ENCODE measurements at regions not wholly inside any gene's neighbourhood (a gene's known extent, or its start where the extent isn't known, plus 50 kb on each side); places are given as distances from the start of the nearest gene placed in this dataset.

DNA sequence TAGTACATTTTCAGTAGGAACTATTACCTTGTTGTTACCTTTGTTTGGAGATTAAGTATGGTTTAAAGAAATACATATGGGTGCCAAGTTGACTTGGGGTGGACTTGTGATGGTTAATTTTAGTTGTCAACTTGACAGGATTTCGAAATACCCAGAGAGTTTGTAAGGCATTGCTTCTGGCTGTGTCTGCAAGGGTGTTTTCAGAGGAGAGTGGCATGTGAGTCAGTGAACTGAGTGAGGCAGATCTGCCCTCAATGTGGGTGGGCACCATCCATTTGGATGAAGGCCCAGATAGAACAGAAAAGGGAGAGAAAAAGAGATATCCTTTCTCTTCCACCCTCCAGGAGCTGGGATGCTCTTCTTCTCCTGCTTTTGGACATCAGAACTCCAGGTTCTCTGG lies 315.5 kb downstream of the GPATCH2 start:
- TF ChIP-seq ZNF8 (CRISPR knock-in tag; IDR thresholded peaks at IDR 0.05) (no peak), CSDC2 (CRISPR knock-in tag; IDR thresholded peaks at IDR 0.05) (no peak), ZFP3 (CRISPR knock-in tag; IDR thresholded peaks at IDR 0.05) (no peak), RARB (CRISPR knock-in tag; IDR thresholded peaks at IDR 0.05) (no peak), ZFP30 (CRISPR knock-in tag; IDR thresholded peaks at IDR 0.05) (no peak), GLIS3 (CRISPR knock-in tag; IDR thresholded peaks at IDR 0.05) (no peak)
- TF ChIP-seq, protein P1, sequence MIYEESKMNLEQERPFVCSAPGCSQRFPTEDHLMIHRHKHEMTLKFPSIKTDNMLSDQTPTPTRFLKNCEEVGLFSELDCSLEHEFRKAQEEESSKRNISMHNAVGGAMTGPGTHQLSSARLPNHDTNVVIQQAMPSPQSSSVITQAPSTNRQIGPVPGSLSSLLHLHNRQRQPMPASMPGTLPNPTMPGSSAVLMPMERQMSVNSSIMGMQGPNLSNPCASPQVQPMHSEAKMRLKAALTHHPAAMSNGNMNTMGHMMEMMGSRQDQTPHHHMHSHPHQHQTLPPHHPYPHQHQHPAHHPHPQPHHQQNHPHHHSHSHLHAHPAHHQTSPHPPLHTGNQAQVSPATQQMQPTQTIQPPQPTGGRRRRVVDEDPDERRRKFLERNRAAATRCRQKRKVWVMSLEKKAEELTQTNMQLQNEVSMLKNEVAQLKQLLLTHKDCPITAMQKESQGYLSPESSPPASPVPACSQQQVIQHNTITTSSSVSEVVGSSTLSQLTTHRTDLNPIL (CRISPR knock-in tag; IDR thresholded peaks at IDR 0.05; ENCODE audit: low read depth): no peak
- TF ChIP-seq, protein P2, sequence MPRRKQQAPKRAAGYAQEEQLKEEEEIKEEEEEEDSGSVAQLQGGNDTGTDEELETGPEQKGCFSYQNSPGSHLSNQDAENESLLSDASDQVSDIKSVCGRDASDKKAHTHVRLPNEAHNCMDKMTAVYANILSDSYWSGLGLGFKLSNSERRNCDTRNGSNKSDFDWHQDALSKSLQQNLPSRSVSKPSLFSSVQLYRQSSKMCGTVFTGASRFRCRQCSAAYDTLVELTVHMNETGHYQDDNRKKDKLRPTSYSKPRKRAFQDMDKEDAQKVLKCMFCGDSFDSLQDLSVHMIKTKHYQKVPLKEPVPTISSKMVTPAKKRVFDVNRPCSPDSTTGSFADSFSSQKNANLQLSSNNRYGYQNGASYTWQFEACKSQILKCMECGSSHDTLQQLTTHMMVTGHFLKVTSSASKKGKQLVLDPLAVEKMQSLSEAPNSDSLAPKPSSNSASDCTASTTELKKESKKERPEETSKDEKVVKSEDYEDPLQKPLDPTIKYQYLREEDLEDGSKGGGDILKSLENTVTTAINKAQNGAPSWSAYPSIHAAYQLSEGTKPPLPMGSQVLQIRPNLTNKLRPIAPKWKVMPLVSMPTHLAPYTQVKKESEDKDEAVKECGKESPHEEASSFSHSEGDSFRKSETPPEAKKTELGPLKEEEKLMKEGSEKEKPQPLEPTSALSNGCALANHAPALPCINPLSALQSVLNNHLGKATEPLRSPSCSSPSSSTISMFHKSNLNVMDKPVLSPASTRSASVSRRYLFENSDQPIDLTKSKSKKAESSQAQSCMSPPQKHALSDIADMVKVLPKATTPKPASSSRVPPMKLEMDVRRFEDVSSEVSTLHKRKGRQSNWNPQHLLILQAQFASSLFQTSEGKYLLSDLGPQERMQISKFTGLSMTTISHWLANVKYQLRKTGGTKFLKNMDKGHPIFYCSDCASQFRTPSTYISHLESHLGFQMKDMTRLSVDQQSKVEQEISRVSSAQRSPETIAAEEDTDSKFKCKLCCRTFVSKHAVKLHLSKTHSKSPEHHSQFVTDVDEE (CRISPR knock-in tag; IDR thresholded peaks at IDR 0.05): no peak

Measured in SK-N-SH treated with all-trans-retinoic acid at 6 μM for 48 hours (cell line).